ENCODE measurements at regions not wholly inside any gene's neighbourhood (a gene's known extent, or its start where the extent isn't known, plus 50 kb on each side); places are given as distances from the start of the nearest gene placed in this dataset.
"Not testable (repeated sequence)": the region's sequence is repeated elsewhere in the genome, so short reads cannot be mapped to it uniquely, and the experiment has no call there.

- no peak for TF ChIP-seq ESRRG (CRISPR knock-in tag; IDR thresholded peaks at IDR 0.05)
- peak; percentile 96 for TF ChIP-seq ZFP30 (CRISPR knock-in tag; IDR thresholded peaks at IDR 0.05)
- ATAC-seq: no peak
These were observed 55.3 kb upstream of the PRSS3 start for GRCh38 chr9:33740075-33740474.

- ATAC-seq: not testable (repeated sequence)
These were observed 54.4 kb upstream of the PRSS3 start for GRCh38 chr9:33740958-33741357.

GRCh38 chr9:33742051-33742450, 53.3 kb upstream of the PRSS3 start:
- TF ChIP-seq ZFP30 (CRISPR knock-in tag; IDR thresholded peaks at IDR 0.05): no peak
- no peak for TF ChIP-seq ZC3H10 (CRISPR knock-in tag; IDR thresholded peaks at IDR 0.05)
- no peak for ATAC-seq

GRCh38 chr9:33742519-33742918, 52.8 kb upstream of the PRSS3 start:
- no peak for ATAC-seq

More at GRCh38 chr9:33742519-33742918, 52.8 kb upstream of the PRSS3 start:
- TF ChIP-seq ZFP3 (CRISPR knock-in tag; IDR thresholded peaks at IDR 0.05) (no peak), TCF4 (CRISPR knock-in tag; IDR thresholded peaks at IDR 0.05; ENCODE audit: borderline replicate concordance) (no peak), ZNF8 (CRISPR knock-in tag; IDR thresholded peaks at IDR 0.05) (no peak), RARB (CRISPR knock-in tag; IDR thresholded peaks at IDR 0.05) (no peak), CSRNP3 (CRISPR knock-in tag; IDR thresholded peaks at IDR 0.05) (no peak), ZFP30 (CRISPR knock-in tag; IDR thresholded peaks at IDR 0.05) (no peak), TSHZ2 (CRISPR knock-in tag; IDR thresholded peaks at IDR 0.05) (no peak), PATZ1 (CRISPR knock-in tag; IDR thresholded peaks at IDR 0.05; ENCODE audit: borderline replicate concordance) (no peak), ZNF70 (CRISPR knock-in tag; IDR thresholded peaks at IDR 0.05) (no peak), ZC3H10 (CRISPR knock-in tag; IDR thresholded peaks at IDR 0.05) (no peak), BACH2 (CRISPR knock-in tag; IDR thresholded peaks at IDR 0.05; ENCODE audit: borderline replicate concordance) (no peak), POU6F1 (CRISPR knock-in tag; IDR thresholded peaks at IDR 0.05; ENCODE audit: borderline replicate concordance, low read depth) (no peak), CSDC2 (CRISPR knock-in tag; IDR thresholded peaks at IDR 0.05) (no peak), OSR1 (CRISPR knock-in tag; IDR thresholded peaks at IDR 0.05) (no peak), CREB5 (CRISPR knock-in tag; IDR thresholded peaks at IDR 0.05; ENCODE audit: low read depth) (no peak), GLIS3 (CRISPR knock-in tag; IDR thresholded peaks at IDR 0.05) (no peak)

Measured in SK-N-SH treated with all-trans-retinoic acid at 6 μM for 48 hours (cell line).